ENCODE measurements at regions not wholly inside any gene's neighbourhood (a gene's known extent, or its start where the extent isn't known, plus 50 kb on each side); places are given as distances from the start of the nearest gene placed in this dataset.

DNA sequence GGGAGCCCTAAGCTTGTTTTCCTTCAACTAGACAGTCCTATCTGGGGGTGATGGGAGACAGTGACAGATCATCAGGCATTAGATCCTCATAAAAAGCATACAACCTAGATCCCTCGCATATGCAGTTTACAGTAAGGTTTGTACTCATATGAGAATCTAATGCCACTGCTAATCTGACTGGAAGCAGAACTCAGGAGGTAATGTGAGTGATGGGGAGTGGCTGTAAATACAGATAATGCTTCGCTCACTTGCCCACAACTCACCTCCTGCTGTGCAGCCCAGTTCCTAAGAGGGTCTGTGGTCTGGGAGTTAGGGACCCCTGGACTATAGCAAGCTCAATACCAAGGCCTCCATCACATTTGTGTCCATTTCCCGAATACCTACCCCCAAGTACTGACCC, 260.5 kb downstream of the CDK5RAP2 start:
- intact Hi-C loops (cut with DNase I; ENCODE audit: low total_unique reads): no loop called here
- TF ChIP-seq, protein P1, sequence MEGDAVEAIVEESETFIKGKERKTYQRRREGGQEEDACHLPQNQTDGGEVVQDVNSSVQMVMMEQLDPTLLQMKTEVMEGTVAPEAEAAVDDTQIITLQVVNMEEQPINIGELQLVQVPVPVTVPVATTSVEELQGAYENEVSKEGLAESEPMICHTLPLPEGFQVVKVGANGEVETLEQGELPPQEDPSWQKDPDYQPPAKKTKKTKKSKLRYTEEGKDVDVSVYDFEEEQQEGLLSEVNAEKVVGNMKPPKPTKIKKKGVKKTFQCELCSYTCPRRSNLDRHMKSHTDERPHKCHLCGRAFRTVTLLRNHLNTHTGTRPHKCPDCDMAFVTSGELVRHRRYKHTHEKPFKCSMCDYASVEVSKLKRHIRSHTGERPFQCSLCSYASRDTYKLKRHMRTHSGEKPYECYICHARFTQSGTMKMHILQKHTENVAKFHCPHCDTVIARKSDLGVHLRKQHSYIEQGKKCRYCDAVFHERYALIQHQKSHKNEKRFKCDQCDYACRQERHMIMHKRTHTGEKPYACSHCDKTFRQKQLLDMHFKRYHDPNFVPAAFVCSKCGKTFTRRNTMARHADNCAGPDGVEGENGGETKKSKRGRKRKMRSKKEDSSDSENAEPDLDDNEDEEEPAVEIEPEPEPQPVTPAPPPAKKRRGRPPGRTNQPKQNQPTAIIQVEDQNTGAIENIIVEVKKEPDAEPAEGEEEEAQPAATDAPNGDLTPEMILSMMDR (IDR thresholded peaks at IDR 0.05): no peak
- Histone ChIP-seq H3K9me3 (no peaks in the 10 kb centered on the region), H3K27me3 (no peaks in the 10 kb centered on the region), H3K4me3 (no peak overlapping the region), H3K27ac (no peak overlapping the region), H3K36me3 (no peaks in the 10 kb centered on the region), H3K4me1 (no peaks in the 10 kb centered on the region)
- DNase-seq: no peak

DNA sequence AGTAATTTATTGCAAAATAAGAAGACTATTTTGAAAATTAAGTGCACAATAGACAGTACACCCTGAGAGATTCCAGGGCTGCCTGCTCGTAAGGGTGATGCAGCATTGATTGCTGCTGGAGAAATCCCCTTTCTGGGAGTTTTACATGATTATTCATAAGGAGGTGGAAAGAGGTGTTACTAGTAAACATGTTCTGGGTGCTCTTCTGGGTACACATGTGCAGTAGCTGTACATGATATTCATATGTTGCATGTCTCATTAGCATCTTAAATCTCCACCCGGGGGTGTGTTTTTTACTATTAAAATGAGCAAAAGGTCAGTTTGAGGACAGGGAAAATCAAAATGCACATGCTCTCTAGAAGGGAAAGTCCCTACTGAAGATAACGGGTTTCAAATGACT, 264.8 kb downstream of the CDK5RAP2 start:
- Histone ChIP-seq H3K27ac (no peak overlapping the region), H3K36me3 (no peaks in the 10 kb centered on the region), H3K27me3 (no peaks in the 10 kb centered on the region), H3K4me3 (no peak overlapping the region), H3K9me3 (no peaks in the 10 kb centered on the region), H3K4me1 (no peaks in the 10 kb centered on the region)
- intact Hi-C loops (cut with DNase I; ENCODE audit: low total_unique reads): no loop called here
- TF ChIP-seq, protein P1 (IDR thresholded peaks at IDR 0.05): no peak
- no peak for DNase-seq

DNA sequence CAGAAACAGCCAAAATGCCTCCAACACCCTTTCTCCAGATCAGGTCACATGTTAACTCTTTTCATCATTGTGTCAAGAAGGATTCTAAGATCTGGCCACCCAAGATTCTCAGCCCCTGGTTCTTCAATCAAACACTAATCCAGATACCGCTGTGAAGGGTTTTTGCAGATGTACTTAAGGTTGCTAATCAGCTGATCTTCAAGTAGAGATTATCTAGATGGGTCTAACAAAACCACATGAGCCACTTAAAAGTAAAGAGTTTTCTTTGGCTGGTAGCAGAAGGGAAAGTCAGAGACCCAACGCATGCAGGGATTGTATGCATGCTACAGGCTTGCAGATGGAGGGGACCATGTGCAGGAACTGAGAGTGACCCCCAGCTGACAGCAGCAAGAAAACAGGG, 267.9 kb downstream of the CDK5RAP2 start:
- DNase-seq: no peak
- H3K36me3 ChIP-seq: no peaks in the 10 kb centered on the region
- no peaks in the 10 kb centered on the region for H3K27me3 ChIP-seq
- intact Hi-C loops (cut with DNase I; ENCODE audit: low total_unique reads): no loop called here
- no peaks in the 10 kb centered on the region for H3K4me1 ChIP-seq
- H3K4me3 ChIP-seq: no peak overlapping the region
- TF ChIP-seq, protein P1 (IDR thresholded peaks at IDR 0.05): no peak
- no peak overlapping the region for H3K27ac ChIP-seq
- H3K9me3 ChIP-seq: no peaks in the 10 kb centered on the region

DNA sequence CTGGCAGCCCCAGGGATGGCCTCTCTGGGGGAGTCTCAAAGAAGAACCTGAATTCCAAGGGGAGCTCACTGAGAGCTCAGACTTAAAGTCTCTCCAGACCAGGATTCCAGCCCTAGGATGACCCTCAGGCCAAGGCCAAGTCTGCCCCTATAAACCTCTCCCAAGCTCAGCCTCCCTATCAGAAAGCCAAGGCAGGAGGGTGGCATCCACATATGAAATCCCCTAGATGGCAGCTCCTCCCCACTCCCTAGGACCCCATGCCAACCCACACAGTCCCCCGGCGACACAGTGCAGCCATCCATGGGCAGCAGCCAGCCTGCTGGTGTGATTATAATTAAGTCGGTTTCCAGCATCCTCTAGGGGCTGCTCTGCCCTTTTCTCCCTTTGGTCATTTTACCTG, 269.9 kb downstream of the CDK5RAP2 start:
- Histone ChIP-seq H3K27me3 (no peaks in the 10 kb centered on the region), H3K4me3 (no peak overlapping the region), H3K9me3 (no peaks in the 10 kb centered on the region), H3K27ac (no peak overlapping the region), H3K4me1 (no peaks in the 10 kb centered on the region), H3K36me3 (no peaks in the 10 kb centered on the region)
- no peak for DNase-seq
- TF ChIP-seq, protein P1 (IDR thresholded peaks at IDR 0.05): no peak
- intact Hi-C loops (cut with DNase I; ENCODE audit: low total_unique reads): no loop called here

DNA sequence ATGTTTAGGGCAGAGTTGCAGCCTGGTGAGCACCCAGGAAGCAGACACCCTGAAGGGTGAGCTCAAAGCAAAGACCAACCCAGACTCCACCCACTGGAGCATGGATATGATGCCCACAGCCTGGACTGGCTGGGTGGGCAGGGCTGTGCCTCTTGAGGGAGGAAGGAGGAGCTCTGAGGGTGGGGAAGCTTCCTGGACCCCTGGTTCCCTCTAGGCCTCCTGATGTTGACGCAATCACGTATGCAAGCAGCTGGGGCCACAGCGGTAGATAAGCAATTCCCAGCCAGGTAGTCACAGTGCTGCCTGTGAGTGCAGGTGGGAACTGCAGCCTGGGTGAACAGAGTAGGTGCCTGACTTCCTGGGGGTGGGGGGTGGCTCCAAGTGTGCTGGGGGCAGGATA, 271.5 kb downstream of the CDK5RAP2 start:
- Histone ChIP-seq H3K4me3 (no peak overlapping the region), H3K27ac (no peak overlapping the region), H3K27me3 (no peaks in the 10 kb centered on the region), H3K9me3 (no peaks in the 10 kb centered on the region), H3K4me1 (no peaks in the 10 kb centered on the region), H3K36me3 (no peaks in the 10 kb centered on the region)
- DNase-seq: no peak
- TF ChIP-seq, protein P1 (IDR thresholded peaks at IDR 0.05): no peak
- intact Hi-C loops (cut with DNase I; ENCODE audit: low total_unique reads): no loop called here

DNA sequence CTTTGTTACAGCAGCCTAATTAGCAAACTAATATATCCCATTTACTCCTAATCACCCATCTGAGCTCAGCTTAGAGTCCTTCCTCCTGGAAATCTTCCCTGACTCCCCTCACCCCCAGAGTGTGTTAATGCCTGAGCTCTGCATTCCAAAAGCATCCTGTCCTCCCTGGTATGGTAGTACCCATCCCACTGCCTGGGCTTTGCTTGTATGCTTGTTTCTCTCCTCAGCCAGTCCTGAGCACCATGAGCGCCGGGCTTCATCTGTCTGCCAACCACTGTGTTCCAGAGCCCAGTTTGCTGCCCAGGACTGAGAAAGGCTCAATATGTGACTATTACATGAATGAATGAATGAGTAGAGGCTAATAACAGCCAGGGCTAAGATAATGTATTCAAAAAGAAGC, 272.4 kb downstream of the CDK5RAP2 start:
- TF ChIP-seq, protein P1 (IDR thresholded peaks at IDR 0.05): no peak
- Histone ChIP-seq H3K9me3 (no peaks in the 10 kb centered on the region), H3K4me1 (no peaks in the 10 kb centered on the region), H3K36me3 (no peaks in the 10 kb centered on the region), H3K27ac (no peak overlapping the region), H3K27me3 (no peaks in the 10 kb centered on the region), H3K4me3 (no peak overlapping the region)
- intact Hi-C loops (cut with DNase I; ENCODE audit: low total_unique reads): no loop called here
- no peak for DNase-seq
